ENCODE measurements at regions not wholly inside any gene's neighbourhood (a gene's known extent, or its start where the extent isn't known, plus 50 kb on each side); places are given as distances from the start of the nearest gene placed in this dataset.

- peaks cover 2% of the 10 kb centered on the region for H3K9me3 Mint-ChIP-seq
- DNase-seq (ENCODE audit: low spot score in 2 of 2) (no peak), ATAC-seq (ENCODE audit: low read depth) (no peak)
- H3K36me3 Mint-ChIP-seq: peaks cover 5% of the 10 kb centered on the region
- no peaks in the 10 kb centered on the region for H3K4me1 Mint-ChIP-seq
- no peak overlapping the region for H3K27ac Mint-ChIP-seq
- no peaks in the 10 kb centered on the region for H3K27me3 Mint-ChIP-seq
- no peak overlapping the region for H3K4me3 Mint-ChIP-seq
Measured at GRCh38 chr1:224486801-224487583, 52.4 kb upstream of the WDR26 start.

GRCh38 chr1:224488806-224489499 is 54.4 kb upstream of the WDR26 start:
- Mint-ChIP-seq H3K4me1 (no peaks in the 10 kb centered on the region), H3K36me3 (peaks cover 5% of the 10 kb centered on the region), H3K27ac (no peak overlapping the region), H3K9me3 (peaks cover 2% of the 10 kb centered on the region), H3K27me3 (no peaks in the 10 kb centered on the region), H3K4me3 (no peak overlapping the region)
- no peak for DNase-seq (ENCODE audit: low spot score in 2 of 2)
- ATAC-seq (ENCODE audit: low read depth): no peak

DNA sequence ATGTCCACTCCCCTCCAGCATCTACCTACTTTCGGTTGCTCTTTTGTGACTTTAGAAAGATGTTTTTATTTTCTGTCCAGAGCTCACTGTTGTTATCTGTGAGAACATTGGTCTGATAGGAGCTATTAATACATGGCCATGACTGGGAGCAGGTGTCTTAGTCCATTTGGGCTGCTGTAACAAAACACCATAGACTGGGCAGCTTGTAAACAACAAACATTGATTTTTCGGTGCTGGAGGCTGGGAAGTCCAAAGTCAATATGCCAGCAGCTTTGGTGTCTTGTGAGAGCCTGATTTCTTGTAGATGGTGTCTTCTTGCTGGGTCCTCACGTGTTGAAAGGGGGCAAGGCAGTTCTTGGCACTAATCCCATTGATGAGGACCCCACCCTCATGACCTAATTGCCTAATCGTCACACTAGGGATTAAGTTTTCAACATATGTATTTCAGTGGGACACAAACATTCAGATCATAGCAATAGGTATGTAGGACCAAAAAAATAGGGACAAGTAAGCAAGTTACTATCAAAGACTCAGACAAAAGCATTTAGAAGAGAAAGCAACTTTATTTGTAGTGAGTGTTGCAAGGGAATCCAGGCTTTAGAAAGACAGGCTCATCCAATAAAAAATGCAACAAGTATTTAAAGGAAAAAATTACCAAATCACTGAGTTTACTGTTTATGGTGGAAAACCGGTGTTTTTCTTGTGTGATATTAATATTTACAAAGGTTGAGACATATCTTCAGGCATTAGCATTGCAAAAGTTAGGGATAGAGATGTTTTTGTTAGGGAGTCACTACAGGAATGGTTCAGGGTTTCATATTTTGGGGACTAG is 55.2 kb upstream of the WDR26 start:
- H3K4me3 Mint-ChIP-seq: no peak overlapping the region

GRCh38 chr1:224490549-224491537 is 56.2 kb upstream of the WDR26 start:
- no peak overlapping the region for H3K27ac Mint-ChIP-seq
- DNase-seq (ENCODE audit: low spot score in 2 of 2): no peak
- no peaks in the 10 kb centered on the region for H3K9me3 Mint-ChIP-seq
- H3K4me3 Mint-ChIP-seq: no peak overlapping the region
- H3K4me1 Mint-ChIP-seq: no peaks in the 10 kb centered on the region
- no peaks in the 10 kb centered on the region for H3K27me3 Mint-ChIP-seq
- ATAC-seq (ENCODE audit: low read depth): no peak
- H3K36me3 Mint-ChIP-seq: peaks cover 3% of the 10 kb centered on the region

More for the DNA sequence above, 55.2 kb upstream of the WDR26 start:
- Mint-ChIP-seq H3K36me3 (peaks cover 3% of the 10 kb centered on the region), H3K27ac (no peak overlapping the region), H3K4me1 (no peaks in the 10 kb centered on the region), H3K27me3 (no peaks in the 10 kb centered on the region), H3K9me3 (no peaks in the 10 kb centered on the region)
- DNase-seq (ENCODE audit: low spot score in 2 of 2) (no peak), ATAC-seq (ENCODE audit: low read depth) (no peak)

- H3K27me3 Mint-ChIP-seq: no peaks in the 10 kb centered on the region
- no peak overlapping the region for H3K27ac Mint-ChIP-seq
- H3K4me3 Mint-ChIP-seq: no peak overlapping the region
- H3K36me3 Mint-ChIP-seq: peaks cover 3% of the 10 kb centered on the region
- no peaks in the 10 kb centered on the region for H3K4me1 Mint-ChIP-seq
- DNase-seq (ENCODE audit: low spot score in 2 of 2) (no peak), ATAC-seq (ENCODE audit: low read depth) (no peak)
- H3K9me3 Mint-ChIP-seq: peaks cover 4% of the 10 kb centered on the region
Measured at GRCh38 chr1:224492015-224492414, 57.4 kb upstream of the WDR26 start.

GRCh38 chr1:224492632-224493031 is 58.0 kb upstream of the WDR26 start:
- H3K4me1 Mint-ChIP-seq: peaks cover 3% of the 10 kb centered on the region
- DNase-seq (ENCODE audit: low spot score in 2 of 2) (no peak), ATAC-seq (ENCODE audit: low read depth) (no peak)
- no peaks in the 10 kb centered on the region for H3K27me3 Mint-ChIP-seq
- peaks cover 4% of the 10 kb centered on the region for H3K9me3 Mint-ChIP-seq
- no peak overlapping the region for H3K4me3 Mint-ChIP-seq
- H3K36me3 Mint-ChIP-seq: peaks cover 3% of the 10 kb centered on the region
- H3K27ac Mint-ChIP-seq: no peak overlapping the region

- Mint-ChIP-seq H3K9me3 (peaks cover 4% of the 10 kb centered on the region), H3K36me3 (peaks cover 3% of the 10 kb centered on the region), H3K27ac (no peak overlapping the region), H3K27me3 (no peaks in the 10 kb centered on the region), H3K4me1 (peaks cover 8% of the 10 kb centered on the region), H3K4me3 (no peak overlapping the region)
- ATAC-seq (ENCODE audit: low read depth) (no peak), DNase-seq (ENCODE audit: low spot score in 2 of 2) (no peak)
Measured at GRCh38 chr1:224493269-224493668, 58.7 kb upstream of the WDR26 start.

GRCh38 chr1:224494343-224494742 is 59.7 kb upstream of the WDR26 start:
- no peak overlapping the region for H3K27ac Mint-ChIP-seq
- H3K4me1 Mint-ChIP-seq: peaks cover 12% of the 10 kb centered on the region
- H3K4me3 Mint-ChIP-seq: no peak overlapping the region
- H3K9me3 Mint-ChIP-seq: peaks cover 4% of the 10 kb centered on the region
- no peak for ATAC-seq (ENCODE audit: low read depth)
- DNase-seq (ENCODE audit: low spot score in 2 of 2): no peak
- peaks cover under 1% of the 10 kb centered on the region for H3K36me3 Mint-ChIP-seq
- H3K27me3 Mint-ChIP-seq: no peaks in the 10 kb centered on the region

- DNase-seq (ENCODE audit: low spot score in 2 of 2) (no peak), ATAC-seq (ENCODE audit: low read depth) (no peak)
- Mint-ChIP-seq H3K4me1 (peaks cover 12% of the 10 kb centered on the region), H3K9me3 (peaks cover 4% of the 10 kb centered on the region), H3K36me3 (no peaks in the 10 kb centered on the region), H3K4me3 (no peak overlapping the region), H3K27ac (no peak overlapping the region), H3K27me3 (no peaks in the 10 kb centered on the region)
Measured at GRCh38 chr1:224495866-224496265, 61.3 kb upstream of the WDR26 start.

DNA sequence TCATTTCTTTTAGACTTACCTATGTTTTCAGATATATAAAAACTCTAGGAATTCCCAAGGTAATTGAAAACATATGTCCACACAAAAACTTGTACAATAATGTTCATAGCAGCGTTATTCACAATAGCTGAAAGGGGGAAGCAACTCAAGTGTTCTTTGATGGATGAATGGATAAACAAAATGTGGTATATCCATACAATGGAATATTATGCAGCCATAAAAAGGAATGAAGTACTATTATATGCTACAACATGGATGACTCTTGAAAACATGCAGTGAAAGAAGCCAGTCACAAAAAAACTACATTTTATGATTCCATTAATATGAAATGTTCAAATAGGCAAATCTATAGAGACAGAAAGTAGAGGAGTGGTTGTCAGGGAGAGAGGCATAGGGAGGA is 62.2 kb upstream of the WDR26 start:
- Mint-ChIP-seq H3K9me3 (peaks cover 4% of the 10 kb centered on the region), H3K36me3 (no peaks in the 10 kb centered on the region), H3K27ac (no peak overlapping the region), H3K4me3 (no peak overlapping the region), H3K4me1 (peaks cover 12% of the 10 kb centered on the region), H3K27me3 (no peaks in the 10 kb centered on the region)
- no peak for DNase-seq (ENCODE audit: low spot score in 2 of 2)
- ATAC-seq (ENCODE audit: low read depth): no peak

- H3K4me1 Mint-ChIP-seq: peaks cover 16% of the 10 kb centered on the region
- DNase-seq (ENCODE audit: low spot score in 2 of 2): no peak
- H3K27me3 Mint-ChIP-seq: no peaks in the 10 kb centered on the region
- ATAC-seq (ENCODE audit: low read depth): peak; percentile 47
- no peak overlapping the region for H3K4me3 Mint-ChIP-seq
- peaks cover 4% of the 10 kb centered on the region for H3K9me3 Mint-ChIP-seq
- H3K27ac Mint-ChIP-seq: no peak overlapping the region
- no peaks in the 10 kb centered on the region for H3K36me3 Mint-ChIP-seq
Measured at GRCh38 chr1:224497714-224498573, 63.3 kb upstream of the WDR26 start.

GRCh38 chr1:224498574-224499170 is 64.1 kb upstream of the WDR26 start:
- Mint-ChIP-seq H3K9me3 (peaks cover 4% of the 10 kb centered on the region), H3K4me1 (peaks cover 22% of the 10 kb centered on the region), H3K4me3 (no peak overlapping the region)

More at GRCh38 chr1:224498574-224499170, 64.1 kb upstream of the WDR26 start:
- ATAC-seq (ENCODE audit: low read depth) (no peak), DNase-seq (ENCODE audit: low spot score in 2 of 2) (no peak)
- no peaks in the 10 kb centered on the region for H3K36me3 Mint-ChIP-seq
- no peak overlapping the region for H3K27ac Mint-ChIP-seq
- H3K27me3 Mint-ChIP-seq: no peaks in the 10 kb centered on the region

All from memory B cell (primary cell).